Common myeloid progenitor, CD34-positive (primary cell): ENCODE measurements at regions not wholly inside any gene's neighbourhood (a gene's known extent, or its start where the extent isn't known, plus 50 kb on each side); places are given as distances from the start of the nearest gene placed in this dataset.

Source experiments
- CTCF ChIA-PET: fragments of 350-600 bp; sonication (Branson Sonifier 250); formaldehyde crosslinking; loops from one replicate; lab custom pipeline; 2021; ENCODE audit warnings: antibody characterized with exemption; lab: Charles Lee
- POLR2A ChIA-PET: fragments of 350-600 bp; sonication (Branson Sonifier 250); formaldehyde crosslinking; loops from one replicate; lab custom pipeline; 2021; ENCODE audit warnings: antibody characterized with exemption; lab: Charles Lee
- DNase-seq, 3 donors: peaks; one replicate each; pipeline versions ENCODE4 v3.0.0 to v3.0.0-alpha.2; 2013
- H3K27ac ChIP-seq, 2 experiments: 1 replicate in 1 of 2; 2 replicates in 1 of 2; pipeline ENCODE4 v1.7.0; 2013; ENCODE audit warnings: inconsistent platforms in 2 of 2, low read length in 2 of 2, mild to moderate bottlenecking in 2 of 2, low read depth in 1 of 2, moderate library complexity in 1 of 2; ENCODE audit not compliant: severe bottlenecking in 2 of 2, insufficient read depth in 1 of 2, poor library complexity in 1 of 2
- H3K27me3 ChIP-seq, 5 experiments: replicated peaks in 2 of 5; 1 replicate in 3 of 5; 2 replicates in 2 of 5; pipeline versions ENCODE4 v1.6.1 to v1.7.0; 2013; ENCODE audit warnings: low read length in 4 of 5, mild to moderate bottlenecking in 2 of 5, moderate library complexity in 2 of 5, inconsistent platforms in 1 of 5; ENCODE audit not compliant: insufficient read depth in 5 of 5, control insufficient read depth in 4 of 5
- H3K36me3 ChIP-seq, 4 experiments: 1 replicate in 2 of 4; 2 replicates in 2 of 4; pipeline versions ENCODE4 v1.6.1 to v1.7.0; 2013; ENCODE audit warnings: low read length in 3 of 4, control low read depth in 1 of 4, mild to moderate bottlenecking in 1 of 4; ENCODE audit not compliant: control insufficient read depth in 4 of 4, insufficient read depth in 4 of 4
- H3K4me1 ChIP-seq, 4 experiments: 1 replicate in 3 of 4; 2 replicates in 1 of 4; pipeline versions ENCODE4 v1.6.1 to v1.7.1; 2013; ENCODE audit warnings: low read length in 3 of 4, mild to moderate bottlenecking in 3 of 4, control low read depth in 1 of 4, inconsistent platforms in 1 of 4, moderate library complexity in 1 of 4; ENCODE audit not compliant: control insufficient read depth in 4 of 4, insufficient read depth in 4 of 4; ENCODE audit errors: control extremely low read depth in 1 of 4
- H3K4me3 ChIP-seq, 7 experiments: 1 replicate in 4 of 7; 2 replicates in 3 of 7; pipeline versions ENCODE4 v1.5.1 to v1.7.0; 2013; ENCODE audit warnings: mild to moderate bottlenecking in 7 of 7, low read length in 6 of 7, moderate library complexity in 6 of 7, inconsistent platforms in 2 of 7, low read depth in 2 of 7, control low read depth in 1 of 7; ENCODE audit not compliant: insufficient read depth in 4 of 7, control insufficient read depth in 1 of 7; ENCODE audit errors: extremely low read depth in 1 of 7
- H3K9me3 ChIP-seq, 5 experiments: 1 replicate in 4 of 5; 2 replicates in 1 of 5; pipeline versions ENCODE4 v1.6.1 to v1.7.1; 2013; ENCODE audit warnings: low read length in 4 of 5, mild to moderate bottlenecking in 2 of 5, inconsistent platforms in 1 of 5, low read depth in 1 of 5, moderate library complexity in 1 of 5; ENCODE audit not compliant: control insufficient read depth in 4 of 5, insufficient read depth in 2 of 5; ENCODE audit errors: control extremely low read depth in 1 of 5
- WGBS: methylation state at CpG from one replicate; pipeline ENCODE4 v1.1.5; 2013; ENCODE audit not compliant: insufficient coverage; 5-methylcytosine and 5-hydroxymethylcytosine counted together

GRCh38 chr16:9683677-9684076 is 498.6 kb downstream of the GRIN2A start:
- Histone ChIP-seq H3K27ac (no peak overlapping the region), H3K4me3 (no peak overlapping the region), H3K27me3 (peaks cover 0 to 3% (median 0%) of the 10 kb centered on the region in 5 experiments), H3K4me1 (no peaks in the 10 kb centered on the region), H3K36me3 (no peaks in the 10 kb centered on the region), H3K9me3 (peaks cover 0 to 8% (median 2%) of the 10 kb centered on the region in 5 experiments)
- POLR2A ChIA-PET = no interaction called here
- no peak for DNase-seq
- CTCF ChIA-PET = no interaction called here

DNA sequence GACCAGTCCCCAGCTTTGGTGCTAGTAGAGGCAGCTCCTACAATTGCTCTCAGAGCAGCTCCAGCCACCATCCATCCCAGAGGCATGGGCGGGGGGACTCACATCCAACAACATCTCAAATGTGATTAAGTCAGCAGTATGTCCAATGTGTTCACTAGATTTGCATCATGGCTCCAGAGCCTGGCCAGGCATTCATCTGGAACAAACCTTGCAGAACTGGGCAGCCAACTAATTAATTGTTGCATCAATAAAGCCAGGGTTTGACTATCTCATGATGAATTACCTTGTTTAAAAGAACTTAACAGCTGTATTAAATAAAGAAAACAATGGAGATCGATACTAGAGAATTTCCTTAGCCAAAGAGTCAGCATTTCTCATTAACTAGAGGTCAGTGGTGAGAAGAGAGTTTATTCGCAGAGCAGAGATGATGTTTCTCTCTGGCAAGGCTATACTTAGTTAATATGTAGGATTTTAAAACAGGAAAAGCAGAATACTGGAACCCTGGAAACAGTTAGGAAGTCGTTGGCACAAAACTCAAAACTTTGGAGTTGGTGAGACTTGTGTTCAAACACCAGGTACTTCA is 494.4 kb downstream of the GRIN2A start:
- H3K36me3 ChIP-seq = no peaks in the 10 kb centered on the region
- no peak for DNase-seq
- no peak overlapping the region for H3K4me3 ChIP-seq
- no peaks in the 10 kb centered on the region for H3K4me1 ChIP-seq
- H3K9me3 ChIP-seq = peaks cover 0 to 8% (median 2%) of the 10 kb centered on the region in 5 experiments
- 92% methylated on average over 4 of the region's 4 CpGs for WGBS
- H3K27ac ChIP-seq = no peak overlapping the region
- POLR2A ChIA-PET = no interaction called here
- no peaks in the 10 kb centered on the region for H3K27me3 ChIP-seq
- CTCF ChIA-PET = no interaction called here

- Histone ChIP-seq H3K27ac (no peak overlapping the region), H3K4me1 (no peaks in the 10 kb centered on the region), H3K9me3 (no peaks in the 10 kb centered on the region), H3K27me3 (no peaks in the 10 kb centered on the region), H3K4me3 (no peak overlapping the region), H3K36me3 (no peaks in the 10 kb centered on the region)
- ChIA-PET CTCF (no interaction called here), POLR2A (no interaction called here)
- no peak for DNase-seq
These were observed 492.6 kb downstream of the GRIN2A start for GRCh38 chr16:9689597-9689996.

DNA sequence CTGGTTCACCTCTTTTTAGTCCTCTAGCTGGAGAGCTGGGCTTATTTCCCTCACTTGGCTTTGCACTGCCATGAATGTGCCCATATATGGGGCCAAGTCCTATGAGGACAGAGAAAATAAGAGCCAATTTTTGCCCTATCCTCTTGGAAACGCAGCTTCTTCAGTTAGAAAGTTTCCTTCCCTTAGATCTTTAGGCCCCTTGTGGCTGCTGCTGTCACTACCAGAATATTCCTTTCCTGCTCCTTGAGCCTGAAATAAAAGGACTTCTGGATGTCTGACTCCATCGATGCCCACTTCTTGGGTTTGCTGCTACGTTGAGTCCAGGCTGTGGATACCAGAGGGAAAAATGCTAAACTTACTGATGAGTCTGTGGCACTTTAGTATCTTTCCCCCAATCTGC is 487.1 kb downstream of the GRIN2A start:
- ChIA-PET POLR2A (no interaction called here), CTCF (no interaction called here)
- no peak overlapping the region for H3K4me3 ChIP-seq
- H3K36me3 ChIP-seq = no peaks in the 10 kb centered on the region
- 90% methylated on average over 3 of the region's 3 CpGs for WGBS
- H3K9me3 ChIP-seq = no peaks in the 10 kb centered on the region
- H3K27ac ChIP-seq = no peak overlapping the region
- H3K4me1 ChIP-seq = no peaks in the 10 kb centered on the region
- DNase-seq = no peak
- no peaks in the 10 kb centered on the region for H3K27me3 ChIP-seq
